H9 (cell line): ENCODE measurements at regions not wholly inside any gene's neighbourhood (a gene's known extent, or its start where the extent isn't known, plus 50 kb on each side); places are given as distances from the start of the nearest gene placed in this dataset.

Experiments
- DNase-seq: peaks from one replicate; pipeline ENCODE4 v3.0.0-alpha.2; 2017
- H2AFZ ChIP-seq: one replicate; pipeline ENCODE4 v1.6.1; 2013; ENCODE audit warnings: mild to moderate bottlenecking, low read length, control low read depth, moderate library complexity
- H2AK5ac ChIP-seq: 2 replicates; pipeline ENCODE4 v1.6.1; 2013; ENCODE audit warnings: low read length, control low read depth, mixed read lengths; ENCODE audit not compliant: insufficient read length
- H2BK120ac ChIP-seq: one replicate; pipeline ENCODE4 v1.6.1; 2013; ENCODE audit warnings: low read depth, mild to moderate bottlenecking, low read length, control low read depth, inconsistent platforms; ENCODE audit not compliant: poor library complexity, severe bottlenecking
- H2BK12ac ChIP-seq: 2 replicates; pipeline ENCODE4 v1.6.1; 2013; ENCODE audit warnings: low read length, control low read depth, mixed read lengths, low read depth; ENCODE audit not compliant: insufficient read length
- H2BK15ac ChIP-seq: 2 replicates; pipeline ENCODE4 v1.6.1; 2013; ENCODE audit warnings: low read depth, low read length, control low read depth
- H2BK20ac ChIP-seq: one replicate; pipeline ENCODE4 v1.6.1; 2013; ENCODE audit warnings: low read depth, mild to moderate bottlenecking, low read length, control low read depth, inconsistent platforms; ENCODE audit not compliant: poor library complexity, severe bottlenecking
- H2BK5ac ChIP-seq: 2 replicates; pipeline ENCODE4 v1.6.1; 2013; ENCODE audit warnings: low read length, control low read depth, mixed read lengths; ENCODE audit not compliant: insufficient read length
- H3K14ac ChIP-seq: 2 replicates; pipeline ENCODE4 v1.6.1; 2013; ENCODE audit warnings: low read length, control low read depth; ENCODE audit not compliant: insufficient read depth
- H3K18ac ChIP-seq: 2 replicates; pipeline ENCODE4 v1.6.1; 2013; ENCODE audit warnings: low read depth, mild to moderate bottlenecking, mixed read lengths, low read length, control low read depth; ENCODE audit not compliant: insufficient read length
- H3K23ac ChIP-seq: 2 replicates; pipeline ENCODE4 v1.6.1; 2013; ENCODE audit warnings: low read length, control low read depth, mixed read lengths, low read depth; ENCODE audit not compliant: insufficient read length
- H3K23me2 ChIP-seq: 2 replicates; pipeline ENCODE4 v1.6.1; 2013; ENCODE audit warnings: low read depth, mild to moderate bottlenecking, mixed read lengths, low read length, control low read depth; ENCODE audit not compliant: insufficient read length, poor library complexity, severe bottlenecking
- H3K27ac ChIP-seq: 2 replicates; pipeline ENCODE4 v1.5.1; 2013; ENCODE audit warnings: low read length, control low read depth, mixed read lengths, low read depth; ENCODE audit not compliant: insufficient read length
- H3K27me3 ChIP-seq: 2 replicates; pipeline ENCODE4 v1.6.1; 2013; ENCODE audit warnings: low read length, control low read depth, inconsistent platforms; ENCODE audit not compliant: insufficient read depth
- H3K4ac ChIP-seq: 2 replicates; pipeline ENCODE4 v1.6.1; 2013; ENCODE audit warnings: low read depth, mild to moderate bottlenecking, control low read depth, inconsistent platforms, low read length, moderate library complexity
- H3K4me1 ChIP-seq: 2 replicates; pipeline ENCODE4 v1.6.1; 2013; ENCODE audit warnings: low read length, control low read depth, inconsistent platforms; ENCODE audit not compliant: insufficient read depth
- H3K4me2 ChIP-seq: 2 replicates; pipeline ENCODE4 v1.6.1; 2013; ENCODE audit warnings: low read length, control low read depth, mixed read lengths; ENCODE audit not compliant: insufficient read length, insufficient read depth
- H3K56ac ChIP-seq: 2 replicates; pipeline ENCODE4 v1.6.1; 2013; ENCODE audit warnings: low read depth, mild to moderate bottlenecking, mixed read lengths, low read length, control low read depth; ENCODE audit not compliant: insufficient read length
- H3K79me1 ChIP-seq: 2 replicates; pipeline ENCODE4 v1.6.1; 2013; ENCODE audit warnings: low read depth, mild to moderate bottlenecking, moderate library complexity, low read length, control low read depth, inconsistent platforms; ENCODE audit not compliant: insufficient read depth, poor library complexity, severe bottlenecking
- H3K79me2 ChIP-seq: 2 replicates; pipeline ENCODE4 v1.6.1; 2013; ENCODE audit warnings: low read length, control low read depth, inconsistent platforms; ENCODE audit not compliant: insufficient read depth
- H3K9ac ChIP-seq: 2 replicates; pipeline ENCODE4 v1.6.1; 2013; ENCODE audit warnings: low read length, control low read depth, mixed read lengths; ENCODE audit not compliant: insufficient read length; ENCODE audit errors: extremely low read depth
- H3K9me3 ChIP-seq: one replicate; pipeline ENCODE4 v1.6.1; 2013; ENCODE audit warnings: low read depth, low read length, inconsistent platforms; ENCODE audit not compliant: control insufficient read depth
- H3T11ph ChIP-seq: one replicate; pipeline ENCODE4 v1.6.1; 2013; ENCODE audit warnings: mild to moderate bottlenecking, low read length, control low read depth, inconsistent platforms
- H4K20me1 ChIP-seq: one replicate; pipeline ENCODE4 v1.6.1; 2013; ENCODE audit not compliant: control insufficient read depth, insufficient read length, insufficient read depth
- H4K5ac ChIP-seq: 2 replicates; pipeline ENCODE4 v1.6.1; 2013; ENCODE audit warnings: low read depth, mild to moderate bottlenecking, mixed read lengths, low read length, control low read depth; ENCODE audit not compliant: insufficient read length
- H4K8ac ChIP-seq: replicated peaks from 2 replicates; pipeline ENCODE4 v1.6.1; 2013; ENCODE audit warnings: low read length, control low read depth, mixed read lengths, low read depth; ENCODE audit not compliant: insufficient read length
- H4K91ac ChIP-seq: 2 replicates; pipeline ENCODE4 v1.6.1; 2013; ENCODE audit warnings: low read depth, mild to moderate bottlenecking, moderate library complexity, mixed read lengths, low read length, control low read depth; ENCODE audit not compliant: insufficient read length
- H3K27ac Mint-ChIP-seq, 3 experiments: 2 replicates in 2 of 3; 3 replicates in 1 of 3; pipeline ENCODE4 v1.8.0; 2020 to 2021; ENCODE audit warnings: mixed read lengths in 3 of 3, mild to moderate bottlenecking in 1 of 3, moderate library complexity in 1 of 3
- H3K27me3 Mint-ChIP-seq: 2 replicates; pipeline ENCODE4 v1.8.0; 2021; ENCODE audit warnings: low read depth, mild to moderate bottlenecking, moderate library complexity, mixed read lengths
- H3K36me3 Mint-ChIP-seq, 3 experiments: 2 replicates in 2 of 3; 3 replicates in 1 of 3; pipeline ENCODE4 v1.8.0; 2020 to 2021; ENCODE audit warnings: low read depth in 3 of 3, mixed read lengths in 3 of 3; ENCODE audit not compliant: insufficient read depth in 1 of 3
- H3K4me1 Mint-ChIP-seq, 2 experiments: 2 replicates each; pipeline ENCODE4 v1.8.0; 2020; ENCODE audit warnings: mixed read lengths in 2 of 2
- H3K4me3 Mint-ChIP-seq, 2 experiments: 2 replicates in 1 of 2; 3 replicates in 1 of 2; pipeline ENCODE4 v1.8.0; 2020 to 2021; ENCODE audit warnings: mild to moderate bottlenecking in 2 of 2, mixed read lengths in 2 of 2, moderate library complexity in 1 of 2
- H3K9me3 Mint-ChIP-seq, 2 experiments: 2 replicates in 1 of 2; 3 replicates in 1 of 2; pipeline ENCODE4 v1.8.0; 2020; ENCODE audit warnings: mild to moderate bottlenecking in 2 of 2, mixed read lengths in 2 of 2, moderate library complexity in 1 of 2
- WGBS: extraction: QIAGEN DNeasy Blood & Tissue Kit; methylation state at CpG from one replicate; pipeline ENCODE4 v1.1.7; 2013; ENCODE audit warnings: missing lambda C conversion rate, low lambda C conversion rate, mixed read lengths; ENCODE audit not compliant: insufficient read length; ENCODE audit errors: extremely low coverage; 5-methylcytosine and 5-hydroxymethylcytosine counted together
- TF ChIP-seq, protein P1 (sequence below): fragments of 200-600 bp; sonication (generic); conservative IDR thresholded peaks from 3 replicates; pipeline ENCODE4 v1.8.0; 2021; ENCODE audit warnings: antibody characterized with exemption, mild to moderate bottlenecking

DNA sequence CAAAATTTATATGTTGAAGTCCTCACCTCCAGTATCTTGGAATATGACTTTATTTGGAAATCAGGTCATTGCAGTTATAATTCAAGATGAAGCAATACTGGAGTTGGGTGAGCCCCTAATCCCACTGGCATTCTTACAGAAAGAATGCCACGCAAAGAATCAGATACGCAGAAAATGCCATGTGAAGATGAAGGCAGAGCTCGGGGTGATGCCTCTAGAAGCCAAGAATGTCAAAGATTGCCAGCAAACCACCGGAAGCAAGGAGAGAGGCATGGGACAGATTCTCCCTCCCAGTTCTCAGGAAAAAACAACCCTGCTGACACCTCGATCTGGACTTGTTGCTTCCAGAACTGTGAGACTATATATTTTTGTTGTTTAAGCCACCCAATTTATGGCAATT, 273.4 kb upstream of the CITED2 start:
- no peaks in the 10 kb centered on the region for H3K27me3 ChIP-seq
- no peak overlapping the region for H3K4me2 ChIP-seq
- Mint-ChIP-seq H3K36me3 (peaks cover 0 to 5% (median 0%) of the 10 kb centered on the region in 3 experiments; a peak in 3 of 7 replicates), H3K27me3 (no peaks in the 10 kb centered on the region), H3K27ac (no peak overlapping the region; a peak in 1 of 7 replicates), H3K9me3 (0 out of 5 replicates have a peak, but pooled peaks cover 0 to 2% of the 10 kb centered on the region in 2 experiments), H3K4me3 (no peak overlapping the region), H3K4me1 (peaks cover 11 to 17% of the 10 kb centered on the region in 2 experiments)
- TF ChIP-seq, protein P1, sequence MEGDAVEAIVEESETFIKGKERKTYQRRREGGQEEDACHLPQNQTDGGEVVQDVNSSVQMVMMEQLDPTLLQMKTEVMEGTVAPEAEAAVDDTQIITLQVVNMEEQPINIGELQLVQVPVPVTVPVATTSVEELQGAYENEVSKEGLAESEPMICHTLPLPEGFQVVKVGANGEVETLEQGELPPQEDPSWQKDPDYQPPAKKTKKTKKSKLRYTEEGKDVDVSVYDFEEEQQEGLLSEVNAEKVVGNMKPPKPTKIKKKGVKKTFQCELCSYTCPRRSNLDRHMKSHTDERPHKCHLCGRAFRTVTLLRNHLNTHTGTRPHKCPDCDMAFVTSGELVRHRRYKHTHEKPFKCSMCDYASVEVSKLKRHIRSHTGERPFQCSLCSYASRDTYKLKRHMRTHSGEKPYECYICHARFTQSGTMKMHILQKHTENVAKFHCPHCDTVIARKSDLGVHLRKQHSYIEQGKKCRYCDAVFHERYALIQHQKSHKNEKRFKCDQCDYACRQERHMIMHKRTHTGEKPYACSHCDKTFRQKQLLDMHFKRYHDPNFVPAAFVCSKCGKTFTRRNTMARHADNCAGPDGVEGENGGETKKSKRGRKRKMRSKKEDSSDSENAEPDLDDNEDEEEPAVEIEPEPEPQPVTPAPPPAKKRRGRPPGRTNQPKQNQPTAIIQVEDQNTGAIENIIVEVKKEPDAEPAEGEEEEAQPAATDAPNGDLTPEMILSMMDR: no peak
- H3K4me1 ChIP-seq: no peaks in the 10 kb centered on the region
- H2AK5ac ChIP-seq: no peak overlapping the region
- H2AFZ ChIP-seq: no peak overlapping the region
- no peak overlapping the region for H2BK120ac ChIP-seq
- no peak overlapping the region for H2BK5ac ChIP-seq
- H2BK12ac ChIP-seq: no peak overlapping the region
- H4K5ac ChIP-seq: no peak overlapping the region
- H3K79me1 ChIP-seq: no peaks in the 10 kb centered on the region
- no peak overlapping the region for H2BK15ac ChIP-seq
- no peaks in the 10 kb centered on the region for H3K9me3 ChIP-seq
- no peak overlapping the region for H3K18ac ChIP-seq
- no peak overlapping the region for H3K4ac ChIP-seq
- H3K23me2 ChIP-seq: no peaks in the 10 kb centered on the region
- no peak overlapping the region for H3K9ac ChIP-seq
- no peak overlapping the region for H3K14ac ChIP-seq
- H4K8ac ChIP-seq: no peak overlapping the region
- WGBS: no CpG with 5 or more reads among the region's 5 CpGs
- H4K91ac ChIP-seq: no peak overlapping the region
- H3T11ph ChIP-seq: no peak overlapping the region
- H3K27ac ChIP-seq: no peak overlapping the region
- no peak overlapping the region for H2BK20ac ChIP-seq
- no peak overlapping the region for H3K23ac ChIP-seq
- H3K56ac ChIP-seq: no peak overlapping the region
- DNase-seq: no peak
- no peaks in the 10 kb centered on the region for H3K79me2 ChIP-seq
- H4K20me1 ChIP-seq: no peaks in the 10 kb centered on the region
